Kidney epithelial cell (primary cell): ENCODE measurements at regions not wholly inside any gene's neighbourhood (a gene's known extent, or its start where the extent isn't known, plus 50 kb on each side); places are given as distances from the start of the nearest gene placed in this dataset.

Experiments
- DNase-seq: peaks from one replicate; pipeline ENCODE4 v3.0.0-alpha.2; 2010; ENCODE audit warnings: low read depth
- H3K27me3 ChIP-seq: 2 replicates; pipeline ENCODE4 v1.6.0; 2011; ENCODE audit warnings: low read length; ENCODE audit not compliant: control insufficient read depth, insufficient read depth
- H3K36me3 ChIP-seq: 2 replicates; pipeline ENCODE4 v1.5.1; 2011; ENCODE audit warnings: low read length; ENCODE audit not compliant: control insufficient read depth, insufficient read depth
- H3K4me3 ChIP-seq: 2 replicates; pipeline ENCODE4 v1.5.1; 2011; ENCODE audit warnings: low read depth, mild to moderate bottlenecking, control low read depth, low read length
- TF ChIP-seq, protein P1 (sequence below): IDR thresholded peaks from 2 replicates; pipeline ENCODE4 v1.5.1; 2011; ENCODE audit warnings: mild to moderate bottlenecking, moderate library complexity, low read length, control low read depth, inconsistent platforms; ENCODE audit not compliant: insufficient read depth, poor library complexity, severe bottlenecking

DNA sequence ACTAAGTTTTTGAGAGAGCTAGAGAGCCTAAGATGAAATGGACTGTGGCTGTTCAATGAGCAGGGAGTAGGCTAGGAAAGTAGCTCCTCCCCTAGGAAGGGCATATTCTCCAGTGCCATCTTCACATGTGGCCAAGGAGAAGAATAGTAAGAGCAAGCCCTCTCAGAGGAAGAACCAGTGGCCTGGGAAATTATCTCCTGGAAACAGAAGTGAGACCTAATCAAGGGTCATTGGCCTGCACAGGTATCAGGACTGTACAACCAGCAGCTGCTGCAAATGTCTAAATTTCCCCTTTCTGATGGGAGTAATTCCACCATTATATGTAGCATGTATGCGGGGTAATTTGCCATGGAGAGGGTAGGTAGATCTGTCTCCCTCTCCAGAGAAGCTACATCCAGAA, 334.8 kb upstream of the RASGEF1B start:
- H3K27me3 ChIP-seq = no peaks in the 10 kb centered on the region
- no peak for DNase-seq
- TF ChIP-seq, protein P1, sequence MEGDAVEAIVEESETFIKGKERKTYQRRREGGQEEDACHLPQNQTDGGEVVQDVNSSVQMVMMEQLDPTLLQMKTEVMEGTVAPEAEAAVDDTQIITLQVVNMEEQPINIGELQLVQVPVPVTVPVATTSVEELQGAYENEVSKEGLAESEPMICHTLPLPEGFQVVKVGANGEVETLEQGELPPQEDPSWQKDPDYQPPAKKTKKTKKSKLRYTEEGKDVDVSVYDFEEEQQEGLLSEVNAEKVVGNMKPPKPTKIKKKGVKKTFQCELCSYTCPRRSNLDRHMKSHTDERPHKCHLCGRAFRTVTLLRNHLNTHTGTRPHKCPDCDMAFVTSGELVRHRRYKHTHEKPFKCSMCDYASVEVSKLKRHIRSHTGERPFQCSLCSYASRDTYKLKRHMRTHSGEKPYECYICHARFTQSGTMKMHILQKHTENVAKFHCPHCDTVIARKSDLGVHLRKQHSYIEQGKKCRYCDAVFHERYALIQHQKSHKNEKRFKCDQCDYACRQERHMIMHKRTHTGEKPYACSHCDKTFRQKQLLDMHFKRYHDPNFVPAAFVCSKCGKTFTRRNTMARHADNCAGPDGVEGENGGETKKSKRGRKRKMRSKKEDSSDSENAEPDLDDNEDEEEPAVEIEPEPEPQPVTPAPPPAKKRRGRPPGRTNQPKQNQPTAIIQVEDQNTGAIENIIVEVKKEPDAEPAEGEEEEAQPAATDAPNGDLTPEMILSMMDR = no peak
- H3K4me3 ChIP-seq = no peak overlapping the region
- H3K36me3 ChIP-seq = no peaks in the 10 kb centered on the region

DNA sequence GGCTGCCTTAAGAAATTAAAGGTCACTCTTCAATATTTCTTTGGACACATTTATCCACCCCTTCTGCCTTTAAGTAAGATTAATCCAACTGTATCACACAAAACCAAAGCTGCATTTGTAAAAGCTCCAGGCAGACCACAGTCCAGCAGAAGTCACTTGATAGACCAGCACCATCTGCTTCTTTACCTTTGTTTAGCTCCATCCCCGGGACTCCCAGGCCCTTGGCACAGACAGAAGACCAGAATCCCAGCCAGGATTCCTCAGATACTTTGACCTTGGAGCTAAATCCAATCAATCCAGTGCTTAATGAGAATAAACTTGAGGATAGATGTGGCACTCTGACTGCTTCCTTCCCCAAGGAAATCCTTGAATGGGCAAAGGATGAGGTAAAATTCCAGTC, 333.1 kb upstream of the RASGEF1B start:
- TF ChIP-seq, protein P1 = no peak
- no peak overlapping the region for H3K4me3 ChIP-seq
- no peaks in the 10 kb centered on the region for H3K27me3 ChIP-seq
- H3K36me3 ChIP-seq = no peaks in the 10 kb centered on the region
- DNase-seq = no peak

DNA sequence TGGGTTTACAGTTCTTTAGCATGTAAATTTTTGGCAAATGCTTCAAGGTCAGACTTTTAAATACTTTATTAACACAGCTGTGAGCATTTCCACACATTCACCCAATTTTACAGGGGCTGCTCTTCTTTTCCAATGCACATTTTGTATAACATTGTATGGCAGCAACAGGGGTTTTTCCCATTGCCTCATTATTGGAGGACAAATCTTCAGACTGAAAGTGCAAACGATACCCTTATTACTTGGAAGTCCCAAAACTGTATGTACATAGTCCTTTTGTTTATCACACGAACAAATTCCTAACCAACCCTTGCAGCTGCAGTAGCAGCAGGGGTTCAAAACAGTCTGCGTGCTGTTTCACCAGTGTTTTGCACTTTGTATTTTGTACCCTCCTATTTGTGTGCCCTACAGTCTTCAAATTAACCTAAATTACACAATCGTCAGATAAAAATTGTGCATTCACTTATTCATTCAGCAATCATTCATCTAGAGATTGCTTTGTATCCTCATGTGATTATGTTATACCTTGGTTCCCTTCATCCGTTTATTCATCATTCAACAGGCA, 330.7 kb upstream of the RASGEF1B start:
- TF ChIP-seq, protein P1 = no peak
- no peak for DNase-seq
- no peak overlapping the region for H3K4me3 ChIP-seq
- no peaks in the 10 kb centered on the region for H3K36me3 ChIP-seq
- H3K27me3 ChIP-seq = no peaks in the 10 kb centered on the region

DNA sequence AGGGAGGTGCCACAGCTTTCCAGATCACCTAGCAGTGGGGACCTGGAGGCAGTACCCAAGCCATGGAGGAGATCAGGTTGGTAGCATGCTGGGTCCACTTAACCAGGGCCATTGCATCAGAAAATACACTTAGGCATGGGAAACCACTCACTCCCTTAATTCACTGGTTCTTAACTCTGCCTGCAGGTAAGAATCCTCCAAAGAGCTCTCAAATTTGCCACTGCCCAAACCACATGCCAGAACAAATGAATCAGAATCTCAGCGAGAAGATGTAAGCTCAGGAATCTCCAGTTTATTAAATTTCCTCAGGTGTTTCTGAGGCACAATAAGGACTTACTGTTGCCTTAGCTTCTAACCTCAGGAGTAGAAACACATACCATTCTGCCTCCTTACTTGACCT, 327.7 kb upstream of the RASGEF1B start:
- TF ChIP-seq, protein P1 = no peak
- H3K4me3 ChIP-seq = no peak overlapping the region
- H3K27me3 ChIP-seq = no peaks in the 10 kb centered on the region
- no peak for DNase-seq
- H3K36me3 ChIP-seq = no peaks in the 10 kb centered on the region

DNA sequence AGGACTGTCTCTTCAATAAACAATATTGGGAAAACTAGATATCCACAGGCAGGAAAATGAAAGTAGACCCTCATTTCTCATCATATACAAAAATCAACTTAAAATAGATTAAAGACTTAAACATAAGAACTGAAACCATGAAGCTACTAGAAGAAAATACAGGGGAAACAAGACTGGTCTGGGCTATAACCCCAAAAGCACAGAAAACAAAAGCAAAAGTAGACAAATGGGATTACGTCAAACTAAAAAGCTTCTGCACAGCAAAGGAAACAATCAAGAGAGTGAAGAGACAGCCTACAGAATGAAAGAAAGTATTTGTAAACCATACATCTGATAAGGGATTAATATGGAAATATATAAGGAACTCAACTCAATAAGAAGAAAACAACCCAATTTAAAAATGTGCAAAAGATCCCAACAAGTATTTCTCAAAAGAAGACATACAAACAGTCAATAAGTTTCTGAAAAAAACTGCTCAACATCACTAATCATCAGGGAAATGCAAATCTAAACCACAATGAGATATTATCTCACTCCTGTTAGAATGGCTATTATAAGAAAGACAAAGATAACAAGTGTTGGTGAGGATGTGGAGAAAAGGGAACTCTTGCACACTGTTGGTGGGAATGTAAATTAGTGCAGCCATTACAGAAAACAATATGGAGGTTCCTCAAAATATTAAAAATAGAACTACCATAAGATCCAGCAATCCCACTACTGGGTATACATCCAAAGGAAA, 325.3 kb upstream of the RASGEF1B start:
- Histone ChIP-seq H3K4me3 (no peak overlapping the region), H3K27me3 (no peaks in the 10 kb centered on the region), H3K36me3 (no peaks in the 10 kb centered on the region)
- TF ChIP-seq, protein P1 = no peak
- DNase-seq = no peak

DNA sequence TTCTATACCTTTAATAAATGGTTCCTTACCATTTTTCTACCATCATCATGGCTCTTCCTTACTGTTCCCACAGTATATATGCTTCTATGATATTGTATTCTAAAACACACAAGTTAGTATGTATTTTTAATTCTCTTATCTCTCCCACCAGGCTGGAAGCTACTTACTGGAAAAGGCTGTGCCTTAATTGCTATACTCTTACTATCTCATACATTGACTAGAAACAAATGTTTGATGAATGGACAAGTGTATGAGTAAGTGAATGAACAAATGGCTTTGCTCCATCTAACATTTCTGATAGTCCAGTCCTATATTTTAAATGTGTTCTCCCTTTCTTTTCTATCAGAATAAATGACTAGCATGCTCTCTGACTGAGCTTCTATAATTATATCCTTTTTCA, 320.8 kb upstream of the RASGEF1B start:
- Histone ChIP-seq H3K27me3 (no peaks in the 10 kb centered on the region), H3K36me3 (no peaks in the 10 kb centered on the region), H3K4me3 (no peak overlapping the region)
- DNase-seq = no peak
- TF ChIP-seq, protein P1 = no peak
